HG03432 (cell line): ENCODE measurements at regions not wholly inside any gene's neighbourhood (a gene's known extent, or its start where the extent isn't known, plus 50 kb on each side); places are given as distances from the start of the nearest gene placed in this dataset.

ENCODE experiments used
- ATAC-seq: cut with Tn5 transposase; IDR thresholded peaks from one replicate; pipeline ENCODE4 v1.9.1; 2021; ENCODE audit warnings: mild to moderate bottlenecking, moderate library complexity; ENCODE audit not compliant: unreplicated experiment

GRCh38 chr3:180330440-180330839 lies 271.5 kb upstream of the TTC14 start:
- ATAC-seq, result no peak

DNA sequence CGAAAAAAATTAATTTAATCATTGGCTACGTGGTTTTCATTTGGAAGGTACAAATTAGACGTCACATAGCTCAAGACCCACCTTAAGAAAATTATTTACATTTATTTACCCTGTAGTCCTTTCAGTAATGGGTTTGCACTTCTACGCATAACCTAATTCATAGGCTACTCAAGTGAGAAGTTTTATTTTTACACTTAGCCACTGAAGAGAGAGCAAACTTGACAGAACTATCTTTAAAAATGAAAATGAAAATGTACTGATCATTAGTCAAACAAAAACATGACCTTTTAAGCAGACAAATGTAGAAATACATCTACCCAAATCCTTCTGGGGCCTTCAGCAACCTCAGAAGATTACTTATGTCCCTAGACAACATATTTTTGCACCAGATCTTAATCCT lies 269.4 kb upstream of the TTC14 start:
- peak; percentile 58 for ATAC-seq

DNA sequence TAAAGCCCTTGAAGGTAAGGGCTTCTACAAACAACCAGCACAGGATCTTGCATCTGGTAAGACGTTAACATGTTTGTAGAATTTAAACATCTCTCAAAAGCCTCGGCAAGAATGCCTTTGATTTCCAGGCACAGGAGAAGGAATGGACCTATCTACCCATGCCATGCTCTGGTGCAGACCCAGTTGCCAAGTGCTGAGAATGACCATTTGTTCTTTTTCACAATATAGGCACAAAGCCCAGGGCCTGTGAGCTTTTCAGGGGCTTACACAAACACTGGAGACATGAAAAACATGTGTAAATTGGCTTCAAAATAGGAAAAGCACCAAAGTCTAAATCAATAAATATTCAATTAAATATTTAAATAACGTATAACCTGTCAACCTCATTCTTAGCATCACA lies 266.9 kb upstream of the TTC14 start:
- no peak for ATAC-seq

DNA sequence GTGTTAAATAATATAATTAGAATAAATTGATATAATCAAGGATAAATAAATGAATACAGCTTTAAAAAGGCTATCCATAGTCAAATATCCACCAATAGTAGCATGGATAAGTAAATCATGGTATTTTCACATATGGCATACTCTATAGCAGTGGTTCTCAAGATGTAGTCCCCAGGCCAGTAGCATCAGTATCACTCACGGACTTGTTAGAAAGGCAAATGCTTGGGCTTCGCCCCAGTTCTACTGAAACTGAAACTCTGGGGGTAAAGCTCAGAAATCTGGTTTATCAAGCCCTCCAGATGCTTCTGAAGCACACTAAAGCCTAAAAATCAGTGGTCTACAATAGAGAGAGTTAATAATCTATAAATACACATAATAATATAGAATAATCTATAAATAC lies 261.6 kb upstream of the TTC14 start:
- no peak for ATAC-seq

DNA sequence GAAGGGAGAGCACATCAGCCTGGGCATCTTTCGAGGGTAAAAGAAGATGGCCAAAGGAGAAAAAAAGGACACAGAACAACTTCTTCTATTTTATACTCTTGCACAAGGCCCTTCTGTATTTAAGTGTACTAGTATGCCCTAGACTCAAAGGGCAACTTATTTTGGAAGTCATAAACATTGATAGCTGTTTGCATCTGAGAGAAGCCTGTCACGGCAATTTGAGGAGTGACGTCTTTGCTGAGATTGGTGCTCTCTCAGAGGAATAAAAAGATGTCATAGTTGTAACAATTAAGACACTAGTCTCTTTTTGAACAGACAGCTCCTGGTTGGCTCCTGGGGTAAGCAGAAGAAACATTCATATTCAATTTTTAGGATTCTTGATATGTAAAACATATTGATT lies 260.4 kb upstream of the TTC14 start:
- ATAC-seq, result no peak

DNA sequence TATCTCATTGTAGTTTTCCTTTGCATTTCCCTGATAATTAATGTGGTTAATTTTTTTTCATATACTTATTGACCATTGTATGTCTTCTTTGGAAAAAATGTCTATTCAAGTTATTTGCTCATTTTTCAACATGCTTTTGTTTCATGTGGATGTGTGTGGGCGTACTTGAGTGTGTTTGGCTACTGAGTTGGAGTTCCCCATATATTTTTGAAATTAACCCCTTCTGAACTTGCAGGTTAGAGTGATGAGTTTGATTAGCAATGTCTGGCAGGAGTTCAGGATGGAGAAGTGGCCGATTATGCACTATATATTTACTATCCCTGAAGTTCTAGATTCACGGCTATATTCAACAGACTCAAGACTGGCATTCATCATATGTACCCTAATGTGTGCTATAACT lies 250.4 kb upstream of the TTC14 start:
- no peak for ATAC-seq

DNA sequence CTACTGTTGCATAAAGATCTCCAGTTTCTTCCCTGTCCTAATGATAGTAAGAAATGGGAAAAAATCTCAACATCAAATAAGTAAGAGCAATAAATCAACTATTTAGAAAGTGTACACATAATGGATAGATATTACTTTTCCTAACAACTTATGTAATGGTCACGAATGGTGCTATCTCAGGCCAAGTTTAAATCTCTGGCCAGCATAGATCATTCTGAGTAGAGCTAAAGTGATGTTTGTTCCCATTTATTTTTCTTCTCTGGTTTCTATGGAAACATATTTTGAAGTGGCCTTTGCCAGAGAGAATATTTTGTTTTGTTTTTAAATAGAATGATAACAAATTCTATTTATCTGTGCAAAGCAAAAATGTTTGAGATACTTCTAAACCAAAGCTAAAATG lies 249.7 kb upstream of the TTC14 start:
- no peak for ATAC-seq

- ATAC-seq, result no peak
Observed at GRCh38 chr3:180354214-180354613, 247.7 kb upstream of the TTC14 start.

- no peak for ATAC-seq
Observed at GRCh38 chr3:180358179-180358578, 243.8 kb upstream of the TTC14 start.

- ATAC-seq, result no peak
Observed at GRCh38 chr3:180359061-180359952, 242.7 kb upstream of the TTC14 start.

GRCh38 chr3:180359953-180360279 lies 242.0 kb upstream of the TTC14 start:
- no peak for ATAC-seq

- ATAC-seq, result no peak
Observed at GRCh38 chr3:180362081-180362480, 239.9 kb upstream of the TTC14 start.

DNA sequence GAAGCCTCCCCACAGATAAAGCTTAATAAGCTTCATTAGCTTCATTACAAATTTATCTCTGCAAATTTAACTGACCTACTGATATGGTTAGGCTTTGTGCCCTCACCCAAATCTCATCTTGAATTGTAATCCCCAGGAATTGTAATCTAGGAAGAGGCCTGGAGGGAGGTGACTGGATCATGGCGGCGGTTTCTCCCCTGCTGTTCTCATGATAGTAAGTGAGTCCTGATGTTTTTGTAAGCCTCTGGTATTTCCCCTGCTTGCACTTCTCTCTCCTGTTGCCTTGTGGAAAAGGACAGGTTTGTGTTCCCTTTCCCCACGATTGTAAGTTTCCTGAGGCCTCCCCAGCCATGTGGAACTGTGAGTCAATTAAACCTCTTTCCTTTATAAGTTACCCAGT lies 226.1 kb upstream of the TTC14 start:
- ATAC-seq, result no peak

- no peak for ATAC-seq
Observed at GRCh38 chr3:180378496-180378895, 223.5 kb upstream of the TTC14 start.

- ATAC-seq, result no peak
Observed at GRCh38 chr3:180382638-180383180, 219.3 kb upstream of the TTC14 start.

DNA sequence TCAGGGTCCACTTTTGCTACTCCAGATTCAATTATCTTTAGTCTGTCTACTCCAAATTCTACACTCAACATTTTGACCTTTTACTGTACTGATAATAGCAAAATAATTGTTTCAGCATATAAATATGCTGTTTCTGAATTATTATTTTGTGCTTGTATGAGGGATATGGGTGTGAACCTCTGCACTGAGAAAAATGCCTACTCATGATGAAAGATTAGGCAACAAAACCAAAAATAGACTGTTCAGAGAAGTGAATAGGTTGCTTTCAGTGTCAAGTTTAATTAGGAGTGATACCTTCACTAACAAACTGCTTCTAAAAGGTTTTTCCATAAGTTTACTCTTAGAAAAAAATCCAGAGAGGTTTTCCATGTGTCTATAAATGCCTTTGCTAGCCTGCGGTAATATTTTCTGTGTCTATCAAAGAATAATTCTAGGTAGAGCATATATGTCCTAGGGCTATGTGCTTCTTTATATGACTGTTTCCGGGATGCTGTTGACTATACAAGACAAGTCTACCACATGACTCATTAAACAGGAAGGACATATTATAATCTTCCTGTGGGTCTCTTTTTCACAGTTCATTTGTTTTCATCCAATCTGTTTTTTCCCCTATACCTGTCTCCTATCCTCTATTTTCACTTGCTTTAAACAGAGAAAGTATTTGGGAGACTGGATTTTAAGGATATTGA lies 218.5 kb upstream of the TTC14 start:
- no peak for ATAC-seq

DNA sequence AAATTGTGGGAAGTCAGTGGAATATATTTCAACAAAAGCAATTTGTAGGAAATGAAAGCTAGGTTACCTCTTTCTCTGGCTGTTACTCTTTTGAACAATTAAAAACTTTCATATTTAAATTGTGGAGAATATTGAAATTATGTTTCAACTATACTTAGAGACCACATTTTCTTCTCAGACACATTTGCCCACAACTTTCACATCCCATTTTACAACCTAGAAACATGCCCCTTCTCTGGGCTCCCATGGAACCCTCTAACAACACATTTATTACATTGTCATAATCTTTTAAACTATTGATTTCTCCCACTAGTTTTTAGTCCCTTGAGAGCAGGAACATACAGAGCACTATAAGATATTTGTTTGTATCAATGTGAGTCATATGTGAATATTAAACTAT lies 211.7 kb upstream of the TTC14 start:
- peak; percentile 39 for ATAC-seq

- no peak for ATAC-seq
Observed at GRCh38 chr3:180391001-180391400, 211.0 kb upstream of the TTC14 start.

DNA sequence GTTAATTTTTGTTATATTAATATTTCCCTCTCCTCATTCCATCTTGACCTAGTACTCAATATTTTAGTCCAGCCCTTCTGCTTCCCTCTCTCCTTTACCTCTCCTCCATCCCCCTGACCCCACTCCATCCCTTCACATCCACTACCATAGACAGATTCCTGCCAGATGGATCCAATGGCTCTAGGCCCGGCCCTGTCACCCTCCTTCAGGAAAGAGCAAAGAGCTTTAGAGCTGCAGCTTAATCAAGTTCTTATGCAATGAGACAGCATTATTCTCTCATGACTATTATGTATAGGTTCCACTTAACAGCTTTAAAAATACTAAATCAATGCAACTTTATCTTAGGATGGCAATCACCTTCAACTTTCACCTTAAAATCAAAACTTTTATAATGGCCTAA lies 200.7 kb upstream of the TTC14 start:
- no peak for ATAC-seq

GRCh38 chr3:180402471-180403073 lies 199.4 kb upstream of the TTC14 start:
- peak; percentile 68 for ATAC-seq

DNA sequence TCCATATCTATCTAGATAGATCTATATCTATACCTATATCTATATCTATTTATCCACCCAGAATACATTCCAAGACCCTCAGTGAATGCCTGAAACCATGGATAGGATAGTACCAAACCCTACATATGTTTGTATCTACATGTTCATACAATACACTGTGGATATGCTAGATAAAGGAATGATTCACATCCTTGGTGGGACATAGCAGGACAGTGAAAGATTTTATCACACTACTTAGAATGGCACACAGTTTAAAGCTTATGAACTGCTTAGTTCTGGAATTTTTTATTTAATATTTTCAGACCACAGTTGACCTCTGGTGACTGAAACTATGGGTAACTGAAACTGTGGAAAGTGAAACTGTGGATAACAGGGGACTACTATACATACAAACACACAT lies 198.8 kb upstream of the TTC14 start:
- no peak for ATAC-seq

GRCh38 chr3:180408654-180409053 lies 193.3 kb upstream of the TTC14 start:
- ATAC-seq, result peak; percentile 40
